HG02798 (cell line): ENCODE measurements at regions not wholly inside any gene's neighbourhood (a gene's known extent, or its start where the extent isn't known, plus 50 kb on each side); places are given as distances from the start of the nearest gene placed in this dataset.

ENCODE experiments used
- ATAC-seq: cut with Tn5 transposase; IDR thresholded peaks from one replicate; pipeline ENCODE4 v1.9.1; 2021; ENCODE audit warnings: mild to moderate bottlenecking; ENCODE audit not compliant: unreplicated experiment, poor library complexity

- no peak for ATAC-seq
Measured at GRCh38 chr12:28104903-28105864, 85.1 kb upstream of the CCDC91 start.

DNA sequence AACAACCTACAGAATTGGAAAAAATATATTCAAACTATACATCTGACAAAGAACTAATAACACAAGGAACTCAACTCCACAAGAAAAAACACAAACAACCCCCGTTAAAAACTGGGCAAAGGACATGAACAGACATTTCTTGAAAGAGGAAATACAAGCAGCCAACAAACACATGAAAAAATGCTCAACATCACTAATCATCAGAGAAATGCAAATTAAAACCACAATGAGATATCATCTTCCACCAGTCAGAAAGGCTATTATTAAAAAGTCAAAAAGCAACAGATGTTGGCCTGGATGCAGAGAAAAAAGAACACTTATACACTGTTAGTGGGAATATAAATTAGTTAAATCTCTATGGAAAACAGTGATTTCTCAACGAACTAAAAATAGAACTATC is 82.6 kb upstream of the CCDC91 start:
- no peak for ATAC-seq

- no peak for ATAC-seq
Measured at GRCh38 chr12:28108599-28108998, 81.7 kb upstream of the CCDC91 start.

GRCh38 chr12:28110329-28110728 is 79.9 kb upstream of the CCDC91 start:
- ATAC-seq: no peak

DNA sequence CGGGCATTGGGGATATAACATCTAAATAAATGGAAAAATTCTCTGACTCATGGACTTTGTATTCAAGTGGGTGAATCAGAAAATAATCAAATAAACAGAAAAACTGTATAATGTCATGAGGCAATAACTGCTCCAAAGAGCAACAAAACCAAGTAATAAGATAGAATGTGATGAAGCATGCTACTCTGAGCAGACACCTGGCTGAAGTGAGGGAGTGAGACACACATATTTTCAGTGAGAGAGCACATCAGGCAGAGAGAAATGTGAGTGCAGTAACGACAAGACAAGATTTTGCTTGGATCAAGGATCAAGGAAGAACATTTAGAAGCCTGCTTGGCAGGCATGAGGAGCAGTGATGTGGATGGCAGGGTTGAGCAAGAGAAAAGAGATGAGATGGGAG is 75.8 kb upstream of the CCDC91 start:
- ATAC-seq: no peak

DNA sequence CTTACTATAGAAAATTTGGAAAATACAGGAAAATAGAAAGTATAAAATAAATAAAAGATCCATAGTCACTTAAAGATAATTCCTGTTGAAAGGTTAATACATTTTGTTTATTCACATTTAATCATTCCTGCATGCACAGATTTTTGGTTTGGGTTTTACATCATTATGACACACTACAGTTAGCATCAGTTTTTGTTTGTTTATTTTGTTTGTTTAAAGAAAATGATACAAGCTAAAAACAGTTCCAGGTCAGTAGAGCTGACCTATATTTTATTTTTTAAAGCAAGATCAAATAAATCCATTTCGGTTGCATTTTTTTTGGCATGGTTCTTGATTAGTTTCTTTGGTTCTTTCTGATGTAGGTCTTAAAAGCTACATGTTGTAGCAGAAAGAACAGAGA is 68.8 kb upstream of the CCDC91 start:
- no peak for ATAC-seq

GRCh38 chr12:28121899-28122655 is 68.2 kb upstream of the CCDC91 start:
- ATAC-seq: no peak

GRCh38 chr12:28122756-28123155 is 67.5 kb upstream of the CCDC91 start:
- ATAC-seq: no peak

GRCh38 chr12:28127455-28127854 is 62.8 kb upstream of the CCDC91 start:
- ATAC-seq: no peak

DNA sequence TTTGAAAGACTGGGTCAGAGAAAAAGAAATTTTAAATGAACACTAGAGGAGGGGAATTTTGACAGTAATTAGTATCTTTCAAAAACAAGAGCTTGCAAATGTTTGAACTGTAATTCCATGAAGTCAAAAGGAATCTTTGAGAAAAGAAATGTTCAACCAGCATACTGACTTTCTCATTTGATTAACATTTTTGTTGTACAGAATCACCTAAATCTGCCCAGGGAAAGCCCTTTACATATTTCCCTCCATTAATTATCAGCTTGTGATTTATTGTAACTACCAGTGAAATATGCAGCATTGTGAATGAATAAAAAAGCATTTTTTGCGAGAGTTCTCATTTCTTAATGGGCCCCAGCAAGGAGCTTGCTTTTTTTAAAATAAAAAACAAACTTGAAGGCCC is 61.2 kb upstream of the CCDC91 start:
- ATAC-seq: no peak

DNA sequence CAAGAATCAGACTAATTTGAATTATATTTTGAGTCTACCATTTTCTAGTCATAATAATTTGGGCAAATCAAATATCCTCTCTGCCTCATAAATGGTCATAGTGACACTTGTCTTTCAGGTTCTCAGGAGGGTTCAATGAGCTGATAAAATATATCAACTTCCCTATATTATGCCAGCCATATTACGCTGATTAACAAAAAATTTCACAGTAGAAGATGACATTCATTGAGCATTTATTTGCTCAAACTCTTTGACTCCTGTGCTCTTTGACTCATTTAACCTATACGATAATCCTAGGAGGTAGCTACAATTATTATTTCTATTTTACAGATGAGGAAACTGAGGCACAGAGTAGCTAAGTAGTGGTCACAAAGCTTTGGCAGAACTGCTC is 60.0 kb upstream of the CCDC91 start:
- no peak for ATAC-seq

DNA sequence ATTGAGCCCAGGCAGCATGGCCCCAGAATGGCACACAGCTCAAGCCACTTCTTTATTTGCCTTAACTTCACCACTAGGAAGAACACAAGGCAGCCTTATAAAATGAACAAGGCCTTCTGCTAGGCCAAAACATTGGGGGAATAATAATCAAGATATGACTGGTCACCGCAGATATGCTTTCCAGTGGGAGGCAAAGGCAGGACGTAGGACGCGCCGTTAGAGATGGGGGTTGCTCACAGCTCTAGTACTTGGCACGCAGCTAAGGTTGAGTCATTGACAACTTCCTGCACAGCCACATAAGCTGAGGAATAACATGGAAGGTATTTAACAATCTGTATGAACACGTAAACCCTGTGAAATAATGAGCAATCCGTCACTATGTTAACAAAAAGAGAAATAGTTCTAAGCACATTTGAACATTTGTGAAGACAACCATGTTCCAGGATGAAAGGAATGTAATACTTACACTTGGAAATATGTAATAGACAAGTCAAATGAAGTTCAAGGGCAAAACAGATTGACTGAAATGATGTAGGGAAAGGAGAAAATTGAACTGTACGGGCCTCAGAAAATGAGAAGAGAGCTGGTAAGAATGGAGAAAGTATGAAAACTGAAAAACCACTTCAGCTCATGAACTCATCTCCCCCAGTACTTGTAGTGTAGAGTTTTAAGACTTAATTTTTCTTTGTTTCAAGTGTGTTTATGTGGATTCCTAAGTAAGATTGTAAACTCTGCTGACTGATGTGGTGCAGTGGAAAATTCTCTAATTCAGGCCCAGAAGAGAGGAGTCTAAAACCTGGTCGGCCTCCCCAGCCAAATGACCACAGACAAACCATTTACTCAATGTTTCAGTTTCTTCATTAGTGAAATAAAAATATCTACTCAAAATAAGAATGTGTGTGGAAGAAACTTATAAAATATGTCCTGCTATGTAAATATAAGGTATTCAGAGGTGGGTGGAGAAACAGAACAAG is 59.3 kb upstream of the CCDC91 start:
- no peak for ATAC-seq

DNA sequence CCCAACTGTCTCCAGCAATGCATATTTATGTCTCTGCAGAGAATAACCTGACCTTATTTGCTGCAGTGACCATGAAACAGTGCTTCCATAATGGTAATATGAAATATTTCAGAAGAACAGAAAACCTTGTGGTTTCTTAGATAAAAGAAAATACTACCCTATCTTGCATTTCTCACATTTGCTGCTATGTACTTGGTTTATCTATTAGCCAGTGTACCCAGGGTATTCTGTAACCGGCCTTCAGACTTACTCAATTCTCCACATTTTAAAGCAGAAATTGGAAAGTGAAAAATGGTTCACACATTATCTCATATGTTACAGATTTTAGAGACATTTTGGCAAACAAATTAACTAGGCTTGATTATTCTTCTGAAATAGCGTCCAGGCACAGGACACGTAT is 57.9 kb upstream of the CCDC91 start:
- no peak for ATAC-seq

- ATAC-seq: no peak
Measured at GRCh38 chr12:28135801-28136439, 54.3 kb upstream of the CCDC91 start.

DNA sequence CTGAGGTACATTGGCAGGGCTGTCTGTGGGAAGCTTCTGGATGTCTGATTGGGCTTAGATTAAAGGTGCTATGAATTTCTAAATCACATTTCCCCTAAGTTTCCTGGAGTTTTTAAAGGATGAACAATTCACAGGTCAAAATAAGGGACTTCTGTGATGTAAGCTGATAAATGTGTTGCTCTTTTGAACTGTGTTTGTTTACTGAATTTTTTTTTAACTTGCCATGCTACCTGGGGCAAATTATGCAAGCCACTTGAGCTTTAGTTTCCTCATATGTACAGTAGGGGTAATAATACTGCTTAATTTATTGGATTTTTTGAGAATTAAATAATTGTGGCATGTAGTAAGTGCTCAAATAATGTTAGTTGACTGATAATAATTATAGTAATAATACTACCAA is 52.8 kb upstream of the CCDC91 start:
- no peak for ATAC-seq

DNA sequence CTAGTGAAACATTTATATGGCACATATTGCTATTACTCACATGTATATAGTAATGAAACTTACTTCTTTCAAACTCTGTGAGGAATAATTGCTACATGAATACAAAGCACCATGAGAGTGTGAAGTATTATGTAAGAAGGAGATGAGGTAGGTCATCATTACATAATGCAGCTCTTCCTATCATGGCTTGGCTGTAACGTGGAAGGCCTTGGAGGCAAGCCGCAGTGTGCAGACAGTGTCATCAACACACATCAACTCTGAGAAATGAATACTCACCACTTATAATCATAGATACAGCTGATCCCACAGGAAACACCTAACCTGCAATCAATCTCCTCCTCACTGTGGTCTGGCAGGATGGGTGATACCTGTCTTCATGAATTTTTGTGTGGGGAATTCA is 49.9 kb upstream of the CCDC91 start:
- ATAC-seq: no peak
